HEK293 (cell line): ENCODE measurements at regions not wholly inside any gene's neighbourhood (a gene's known extent, or its start where the extent isn't known, plus 50 kb on each side); places are given as distances from the start of the nearest gene placed in this dataset.

Source experiments
- CTCF ChIA-PET: fragments of 350-600 bp; formaldehyde crosslinking; extraction: SDS; loops from one replicate; lab custom pipeline; 2021; ENCODE audit warnings: antibody characterized with exemption; lab: Yijun Ruan, JAX
- POLR2A ChIA-PET: fragments of 300-600 bp; formaldehyde crosslinking; extraction: SDS; loops from one replicate; lab custom pipeline; 2020; ENCODE audit warnings: antibody characterized with exemption, inconsistent platforms; lab: Yijun Ruan, JAX
- H3K27ac ChIP-seq: fragments of 200-500 bp; sonication (Bioruptor generic); 2 replicates; pipeline ENCODE4 v1.5.1; 2014; ENCODE audit warnings: low read depth, low read length, control low read depth, inconsistent platforms; ENCODE audit errors: extremely low read depth
- H3K36me3 ChIP-seq, 2 experiments: fragments of 200-500 bp in 1 of 2; sonication (Bioruptor generic) in 1 of 2; 1 replicate in 1 of 2; 2 replicates in 1 of 2; pipeline ENCODE4 v1.5.1; 2014 to 2017; ENCODE audit warnings: inconsistent platforms in 2 of 2, low read length in 2 of 2; ENCODE audit not compliant: control insufficient read depth in 2 of 2, insufficient read depth in 1 of 2
- H3K4me1 ChIP-seq: fragments of 200-500 bp; sonication (Bioruptor generic); 2 replicates; pipeline ENCODE4 v1.5.1; 2014; ENCODE audit warnings: mild to moderate bottlenecking, low read length, inconsistent platforms; ENCODE audit not compliant: control insufficient read depth, insufficient read depth
- H3K4me3 ChIP-seq: 2 replicates; pipeline ENCODE4 v1.5.1; 2011; ENCODE audit warnings: low read depth, mild to moderate bottlenecking, control low read depth, low read length, moderate library complexity
- H3K9me3 ChIP-seq: fragments of 200-500 bp; sonication (Bioruptor generic); 2 replicates; pipeline ENCODE4 v1.5.1; 2014; ENCODE audit warnings: low read depth, low read length, inconsistent platforms; ENCODE audit not compliant: control insufficient read depth, insufficient read depth
- GLIS1 ChIP-seq: fragments of 450-650 bp; formaldehyde crosslinking; IDR thresholded peaks from 2 replicates; pipeline ENCODE4 v1.5.1; 2016; ENCODE audit warnings: missing biosample characterization, missing genetic modification characterization
- KLF10 ChIP-seq: fragments of 450-650 bp; IDR thresholded peaks from 2 replicates; pipeline ENCODE4 v1.5.1; 2018; ENCODE audit warnings: missing biosample characterization, mild to moderate bottlenecking, missing genetic modification characterization
- KLF17 ChIP-seq: fragments of 450-650 bp; formaldehyde crosslinking; IDR thresholded peaks from 2 replicates; pipeline ENCODE4 v1.5.1; 2016; ENCODE audit warnings: missing biosample characterization, missing genetic modification characterization
- MYNN ChIP-seq: fragments of 450-650 bp; formaldehyde crosslinking; IDR thresholded peaks from 2 replicates; pipeline ENCODE4 v1.5.1; 2016; ENCODE audit warnings: missing biosample characterization, missing genetic modification characterization, borderline replicate concordance
- PRDM1 ChIP-seq: fragments of 450-650 bp; formaldehyde crosslinking; IDR thresholded peaks from 2 replicates; pipeline ENCODE4; 2016; ENCODE audit warnings: missing biosample characterization, missing genetic modification characterization
- SCRT2 ChIP-seq: fragments of 450-650 bp; formaldehyde crosslinking; IDR thresholded peaks from 2 replicates; pipeline ENCODE4 v1.5.1; 2016; ENCODE audit warnings: missing biosample characterization, missing genetic modification characterization
- SETDB1 ChIP-seq: IDR thresholded peaks from one replicate; pipeline ENCODE4 v1.6.1; 2017; ENCODE audit warnings: mild to moderate bottlenecking, low read length, moderate library complexity, mixed read lengths; ENCODE audit not compliant: insufficient read length
- SP7 ChIP-seq: fragments of 450-650 bp; formaldehyde crosslinking; IDR thresholded peaks from 2 replicates; pipeline ENCODE4 v1.5.1; 2016; ENCODE audit warnings: missing biosample characterization, missing genetic modification characterization
- ZBTB17 ChIP-seq: fragments of 450-650 bp; formaldehyde crosslinking; IDR thresholded peaks from 2 replicates; pipeline ENCODE4 v1.5.1; 2016; ENCODE audit warnings: missing biosample characterization, missing genetic modification characterization
- ZBTB6 ChIP-seq: fragments of 450-650 bp; formaldehyde crosslinking; IDR thresholded peaks from 2 replicates; pipeline ENCODE4 v1.5.1; 2017; ENCODE audit warnings: missing biosample characterization, missing genetic modification characterization
- ZBTB8A ChIP-seq: fragments of 450-650 bp; formaldehyde crosslinking; IDR thresholded peaks from 2 replicates; pipeline ENCODE4 v1.5.1; 2016; ENCODE audit warnings: missing biosample characterization, missing genetic modification characterization
- ZFP69B ChIP-seq: fragments of 450-650 bp; formaldehyde crosslinking; IDR thresholded peaks from 2 replicates; pipeline ENCODE4 v1.5.1; 2016; ENCODE audit warnings: missing biosample characterization, missing genetic modification characterization
- ZIC2 ChIP-seq: fragments of 450-650 bp; formaldehyde crosslinking; IDR thresholded peaks from 2 replicates; pipeline ENCODE4 v1.5.1; 2016; ENCODE audit warnings: missing biosample characterization, missing genetic modification characterization
- ZNF10 ChIP-seq: fragments of 450-650 bp; formaldehyde crosslinking; IDR thresholded peaks from 2 replicates; pipeline ENCODE4 v1.5.1; 2017; ENCODE audit warnings: missing biosample characterization, missing genetic modification characterization
- ZNF140 ChIP-seq: fragments of 450-650 bp; formaldehyde crosslinking; IDR thresholded peaks from 2 replicates; pipeline ENCODE4 v1.5.1; 2016; ENCODE audit warnings: missing biosample characterization, missing genetic modification characterization
- ZNF155 ChIP-seq: fragments of 450-650 bp; formaldehyde crosslinking; IDR thresholded peaks from 2 replicates; pipeline ENCODE4 v1.5.1; 2016; ENCODE audit warnings: missing biosample characterization, missing genetic modification characterization
- ZNF16 ChIP-seq: fragments of 450-650 bp; formaldehyde crosslinking; IDR thresholded peaks from 2 replicates; pipeline ENCODE4 v1.5.1; 2016; ENCODE audit warnings: low read depth, missing biosample characterization, missing genetic modification characterization
- ZNF174 ChIP-seq: fragments of 450-650 bp; formaldehyde crosslinking; IDR thresholded peaks from 2 replicates; pipeline ENCODE4 v1.5.0; 2017; ENCODE audit warnings: missing biosample characterization, mild to moderate bottlenecking, missing genetic modification characterization
- ZNF23 ChIP-seq: fragments of 450-650 bp; formaldehyde crosslinking; IDR thresholded peaks from 2 replicates; pipeline ENCODE4 v1.5.1; 2016; ENCODE audit warnings: missing biosample characterization, missing genetic modification characterization, borderline replicate concordance
- ZNF239 ChIP-seq: fragments of 450-650 bp; formaldehyde crosslinking; IDR thresholded peaks from 2 replicates; pipeline ENCODE4 v1.5.1; 2016; ENCODE audit warnings: missing biosample characterization, missing genetic modification characterization
- ZNF404 ChIP-seq: fragments of 450-650 bp; formaldehyde crosslinking; IDR thresholded peaks from 2 replicates; pipeline ENCODE4 v1.5.1; 2017; ENCODE audit warnings: missing biosample characterization, missing genetic modification characterization
- ZNF501 ChIP-seq: fragments of 450-650 bp; formaldehyde crosslinking; IDR thresholded peaks from 2 replicates; pipeline ENCODE4 v1.5.1; 2016; ENCODE audit warnings: missing biosample characterization, missing genetic modification characterization
- ZNF555 ChIP-seq: fragments of 450-650 bp; formaldehyde crosslinking; conservative IDR thresholded peaks from 2 replicates; pipeline ENCODE4 v1.5.1; 2017; ENCODE audit warnings: missing biosample characterization, mild to moderate bottlenecking, missing genetic modification characterization, inconsistent platforms
- ZNF585B ChIP-seq: fragments of 450-650 bp; formaldehyde crosslinking; IDR thresholded peaks from 2 replicates; pipeline ENCODE4 v1.5.1; 2016; ENCODE audit warnings: missing biosample characterization, missing genetic modification characterization
- ZNF629 ChIP-seq: fragments of 450-650 bp; formaldehyde crosslinking; IDR thresholded peaks from 2 replicates; pipeline ENCODE4 v1.5.1; 2017; ENCODE audit warnings: missing biosample characterization, missing genetic modification characterization
- ZNF791 ChIP-seq: fragments of 450-650 bp; formaldehyde crosslinking; IDR thresholded peaks from 2 replicates; pipeline ENCODE4 v1.5.1; 2016; ENCODE audit warnings: missing biosample characterization, missing genetic modification characterization
- ZNF830 ChIP-seq: fragments of 450-650 bp; IDR thresholded peaks from 2 replicates; pipeline ENCODE4 v1.5.0; 2018; ENCODE audit warnings: missing biosample characterization, missing genetic modification characterization, low read depth, mild to moderate bottlenecking, moderate library complexity
- ZNF837 ChIP-seq: fragments of 450-650 bp; formaldehyde crosslinking; IDR thresholded peaks from 2 replicates; pipeline ENCODE4 v1.5.1; 2016; ENCODE audit warnings: missing biosample characterization, missing genetic modification characterization

GRCh38 chr1:47677241-47677940 is 239.5 kb downstream of the FOXD2 start:
- 0 out of 2 replicates have a peak, but pooled peaks have one; percentile 29 for TF ChIP-seq ZFP69B
- TF ChIP-seq ZIC2 (tag by site-specific recombination), result peak; percentile 53; the same call in 1 of the 2 replicates
- no peak for TF ChIP-seq ZNF830 (tag by site-specific recombination)
- Histone ChIP-seq H3K36me3 (no peaks in the 10 kb centered on the region), H3K27ac (no peak overlapping the region), H3K4me3 (no peak overlapping the region), H3K9me3 (no peaks in the 10 kb centered on the region), H3K4me1 (peaks cover 5% of the 10 kb centered on the region; the same call in 1 of the 2 replicates)
- CTCF ChIA-PET, result interaction anchor here (0.6 to 0.7 kb wide), 2 partner anchors 9 to 33 kb away, joined by 3 to 5 read pairs; no protein-coding TSS in a partner anchor
- POLR2A ChIA-PET, result no interaction called here

GRCh38 chr1:47678464-47678980 is 240.7 kb downstream of the FOXD2 start:
- CTCF ChIA-PET, result interaction anchor here (0.6 to 1.2 kb wide), 3 partner anchors 19 to 241 kb away, joined by 3 read pairs; partner anchors contain the start of gene FOXD2
- peaks cover 5% of the 10 kb centered on the region; the same call in 1 of the 2 replicates for H3K4me1 ChIP-seq
- POLR2A ChIA-PET, result no interaction called here
- H3K27ac ChIP-seq, result no peak overlapping the region
- no peaks in the 10 kb centered on the region for H3K9me3 ChIP-seq
- no peak for TF ChIP-seq ZNF16
- TF ChIP-seq, all 188 proteins: peak for 0
- no peak overlapping the region for H3K4me3 ChIP-seq
- no peaks in the 10 kb centered on the region for H3K36me3 ChIP-seq

GRCh38 chr1:47679301-47679791 is 241.5 kb downstream of the FOXD2 start:
- POLR2A ChIA-PET, result no interaction called here
- Histone ChIP-seq H3K27ac (no peak overlapping the region), H3K4me1 (peaks cover 5% of the 10 kb centered on the region; the same call in 1 of the 2 replicates), H3K36me3 (no peaks in the 10 kb centered on the region), H3K9me3 (no peaks in the 10 kb centered on the region), H3K4me3 (no peak overlapping the region)
- TF ChIP-seq ZBTB17 (tag by site-specific recombination) (0 out of 2 replicates have a peak, but pooled peaks have one; percentile 37), ZNF585B (tag by site-specific recombination) (no peak), GLIS1 (tag by site-specific recombination) (peak; percentile 62; the same call in 1 of the 2 replicates), SCRT2 (tag by site-specific recombination) (no peak), ZNF555 (no peak), ZNF629 (tag by site-specific recombination) (no peak), ZNF791 (no peak), ZNF239 (tag by site-specific recombination) (peak; percentile 97), ZNF404 (tag by site-specific recombination) (no peak), ZBTB8A (tag by site-specific recombination) (peak; percentile 30; the same call in 1 of the 2 replicates), SP7 (0 out of 2 replicates have a peak, but pooled peaks have one; percentile 35), ZBTB6 (no peak), KLF10 (tag by site-specific recombination) (peak; percentile 49; the same call in 1 of the 2 replicates)
- CTCF ChIA-PET, result interaction anchor here (0.7 to 1.2 kb wide), 3 partner anchors 16 to 242 kb away, joined by 3 read pairs; partner anchors contain the start of gene FOXD2

GRCh38 chr1:47679826-47680225 is 242.0 kb downstream of the FOXD2 start:
- H3K36me3 ChIP-seq, result no peaks in the 10 kb centered on the region
- peaks cover 8% of the 10 kb centered on the region for H3K4me1 ChIP-seq
- H3K4me3 ChIP-seq, result no peak overlapping the region
- CTCF ChIA-PET, result interaction anchor here (1.0 kb wide), 1 partner anchor 15 kb away, joined by 3 read pairs; no protein-coding TSS in a partner anchor
- POLR2A ChIA-PET, result no interaction called here
- H3K9me3 ChIP-seq, result no peaks in the 10 kb centered on the region
- no peak overlapping the region for H3K27ac ChIP-seq
- TF ChIP-seq ZNF501 (no peak), PRDM1 (no peak), ZNF837 (no peak), MYNN (tag by site-specific recombination) (no peak), ZNF155 (no peak), ZNF10 (tag by site-specific recombination) (no peak), SETDB1 (no peak), ZNF791 (no peak), ZNF140 (tag by site-specific recombination) (no peak), ZNF23 (tag by site-specific recombination) (no peak), KLF17 (no peak), ZNF174 (no peak)
